DMS53 (cell line): ENCODE measurements at regions not wholly inside any gene's neighbourhood (a gene's known extent, or its start where the extent isn't known, plus 50 kb on each side); places are given as distances from the start of the nearest gene placed in this dataset.

Experiments used
- DNase-seq: peaks from one replicate; lab custom pipeline; 2025; lab: John Stamatoyannopoulos, UW

- no peak for DNase-seq
These were observed 414.3 kb downstream of the SETD4 start for GRCh38 chr21:35645991-35646390.

- DNase-seq: no peak
These were observed 415.8 kb downstream of the SETD4 start for GRCh38 chr21:35644523-35644922.

GRCh38 chr21:35643176-35643575, 417.1 kb downstream of the SETD4 start:
- DNase-seq: no peak

DNA sequence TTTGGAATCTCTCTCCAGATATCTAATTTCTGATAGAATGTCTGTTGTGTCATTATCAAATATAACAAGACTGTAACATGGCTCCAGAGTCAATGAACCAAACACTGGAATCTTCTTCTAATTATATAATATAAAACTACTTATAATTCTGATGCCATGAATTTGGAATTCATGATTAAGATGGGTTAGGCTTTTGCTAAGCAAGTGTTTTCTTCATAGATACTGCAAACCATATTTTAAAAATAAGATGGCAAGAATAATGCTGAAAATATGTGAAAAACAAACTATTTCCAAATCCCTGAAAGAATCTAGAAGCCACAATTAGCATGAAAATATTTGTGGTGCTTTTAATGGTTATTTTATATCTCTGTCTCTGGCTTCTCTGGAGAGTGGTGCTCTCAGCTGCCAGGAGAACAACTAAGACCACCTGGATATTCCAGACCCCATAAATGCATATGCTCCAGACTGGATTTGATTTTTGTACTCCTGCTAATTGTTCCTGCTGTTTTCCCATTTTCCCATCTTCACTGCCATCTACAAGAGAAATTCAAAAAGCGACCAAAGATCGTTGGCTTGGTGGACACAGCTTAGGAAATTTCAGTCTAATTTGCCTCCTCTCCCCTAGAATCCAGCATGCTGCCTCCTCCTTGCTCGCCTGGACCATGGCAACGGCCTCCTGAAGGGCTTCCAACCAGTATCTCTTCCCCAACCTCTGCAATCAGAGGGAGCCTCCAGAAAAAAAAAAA, 418.9 kb downstream of the SETD4 start:
- DNase-seq: no peak

GRCh38 chr21:35637431-35637830, 422.9 kb downstream of the SETD4 start:
- no peak for DNase-seq

- DNase-seq: no peak
These were observed 424.3 kb downstream of the SETD4 start for GRCh38 chr21:35635994-35636393.

GRCh38 chr21:35635261-35635660, 425.1 kb downstream of the SETD4 start:
- DNase-seq: no peak

- DNase-seq: no peak
These were observed 426.8 kb downstream of the SETD4 start for GRCh38 chr21:35633501-35633900.

GRCh38 chr21:35632711-35633110, 427.6 kb downstream of the SETD4 start:
- no peak for DNase-seq

DNA sequence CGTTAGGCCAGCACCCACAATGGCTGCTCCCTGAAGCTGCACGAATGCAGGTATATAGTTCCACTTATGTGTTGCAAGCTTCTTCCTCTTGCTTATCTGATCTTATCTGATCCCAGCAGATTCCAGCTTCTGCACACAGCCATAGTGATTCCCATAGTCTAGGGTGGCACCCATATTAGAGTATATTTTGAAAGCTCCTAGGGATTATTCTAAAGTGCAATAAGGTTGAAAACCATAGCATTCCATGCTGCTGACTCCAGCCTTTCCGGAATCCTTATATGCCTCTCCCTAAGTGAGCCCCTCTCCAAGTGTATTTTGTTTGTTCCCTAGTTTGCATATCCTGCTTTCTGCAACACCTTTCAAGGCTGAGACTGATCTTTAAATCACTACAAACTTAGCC, 432.0 kb downstream of the SETD4 start:
- DNase-seq: no peak

DNA sequence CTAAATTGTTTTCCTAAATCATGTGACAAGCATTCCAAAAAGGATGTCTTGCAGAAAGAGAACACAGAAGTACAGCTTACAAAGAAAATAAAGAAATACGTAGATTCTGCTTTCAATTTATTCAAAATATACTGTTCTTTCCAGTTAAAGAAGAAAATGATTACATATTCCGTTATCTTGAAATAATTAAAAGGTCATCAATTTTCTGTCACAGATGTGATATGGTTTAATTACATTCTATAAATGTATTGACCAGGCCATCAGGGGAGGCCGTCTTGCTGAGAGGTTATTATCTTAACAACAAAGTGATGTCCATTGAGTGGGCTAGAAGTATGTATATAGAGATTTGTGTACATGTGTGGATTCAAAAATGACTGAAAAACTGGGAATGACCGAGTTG, 432.9 kb downstream of the SETD4 start:
- DNase-seq: no peak

DNA sequence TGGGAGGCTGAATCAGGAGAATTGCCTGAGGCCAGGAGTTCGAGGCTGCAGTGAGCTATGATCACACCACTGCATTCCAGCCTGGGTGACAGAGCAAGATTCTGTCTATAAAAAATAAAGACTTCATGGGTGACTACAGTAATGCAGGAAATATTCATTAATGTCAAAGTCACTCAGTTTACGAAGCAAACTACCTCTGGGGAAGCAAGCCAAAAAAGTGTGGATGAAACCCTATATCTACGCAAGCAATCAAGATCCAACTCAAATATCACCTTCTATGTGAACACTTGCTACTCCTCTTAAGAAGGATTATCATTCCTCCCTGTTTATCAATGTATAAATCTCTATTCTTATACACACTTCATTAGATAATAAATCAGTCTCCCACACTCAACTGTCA, 434.8 kb downstream of the SETD4 start:
- no peak for DNase-seq

GRCh38 chr21:35624901-35625300, 435.4 kb downstream of the SETD4 start:
- no peak for DNase-seq

GRCh38 chr21:35622612-35623011, 437.7 kb downstream of the SETD4 start:
- no peak for DNase-seq

DNA sequence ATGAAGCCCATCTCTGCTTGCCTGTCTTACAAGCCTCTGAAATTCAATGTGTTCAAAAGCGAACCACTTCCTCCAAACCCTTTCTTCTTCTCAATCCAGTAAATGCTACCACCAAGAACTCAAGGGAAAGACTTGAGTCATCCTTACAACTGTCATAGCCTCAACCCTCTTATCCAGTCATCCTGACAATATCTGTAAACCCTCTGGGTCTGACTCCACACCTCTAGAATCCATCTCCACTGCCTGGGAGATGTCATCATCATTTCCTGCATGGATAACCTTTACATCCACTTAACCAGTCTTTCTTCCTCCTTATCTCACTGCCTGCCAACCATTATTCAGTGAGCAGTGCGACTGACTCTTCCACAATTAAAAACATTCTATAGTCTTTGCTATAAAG, 441.1 kb downstream of the SETD4 start:
- DNase-seq: peak; percentile 26

- DNase-seq: no peak
These were observed 442.8 kb downstream of the SETD4 start for GRCh38 chr21:35617491-35617890.

- DNase-seq: peak; percentile 27
These were observed 444.2 kb downstream of the SETD4 start for GRCh38 chr21:35616090-35616489.

- DNase-seq: no peak
These were observed 445.0 kb downstream of the SETD4 start for GRCh38 chr21:35615325-35615724.

- peak; percentile 28 for DNase-seq
These were observed 445.9 kb downstream of the SETD4 start for GRCh38 chr21:35614396-35614921.

GRCh38 chr21:35611708-35612132, 448.6 kb downstream of the SETD4 start:
- DNase-seq: no peak

DNA sequence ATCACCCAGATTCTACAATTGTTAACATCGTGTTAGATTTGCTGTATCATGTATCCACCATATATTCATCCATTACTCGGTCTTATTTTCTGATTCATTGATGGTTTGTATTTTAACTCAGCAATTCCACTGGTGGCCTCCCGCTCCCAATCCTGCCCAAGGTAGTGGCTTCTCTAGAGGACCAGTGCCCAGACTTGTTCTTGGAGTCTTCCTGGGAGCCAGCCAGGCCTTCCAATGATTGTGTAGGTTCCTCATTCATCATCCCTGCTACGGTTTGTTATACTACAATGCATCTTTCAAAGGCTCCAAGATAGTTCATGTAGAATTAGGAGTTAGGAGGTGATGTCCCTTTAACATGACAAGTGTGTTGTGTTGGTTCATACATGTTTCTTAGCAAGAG, 451.1 kb downstream of the SETD4 start:
- DNase-seq: no peak

- no peak for DNase-seq
These were observed 452.9 kb downstream of the SETD4 start for GRCh38 chr21:35607406-35607805.

DNA sequence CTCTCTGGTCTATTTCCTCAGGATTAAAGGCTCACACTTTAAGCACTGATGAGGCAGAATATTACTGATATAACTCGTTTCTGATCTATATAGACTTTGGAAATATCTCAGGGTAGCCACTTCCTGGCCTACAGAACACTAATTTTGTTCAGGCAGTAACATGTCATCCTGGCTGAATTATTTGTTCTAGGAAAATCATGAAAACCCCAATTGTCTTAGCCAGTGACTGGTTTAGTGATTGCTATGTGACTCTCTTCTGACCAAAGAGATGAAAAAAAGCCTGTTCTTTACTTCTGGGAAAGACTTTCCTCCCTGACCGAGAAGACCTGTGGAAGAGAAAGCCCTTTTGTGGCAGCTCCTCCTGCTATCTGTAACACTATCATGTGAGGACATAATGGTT, 453.7 kb downstream of the SETD4 start:
- DNase-seq: no peak

DNA sequence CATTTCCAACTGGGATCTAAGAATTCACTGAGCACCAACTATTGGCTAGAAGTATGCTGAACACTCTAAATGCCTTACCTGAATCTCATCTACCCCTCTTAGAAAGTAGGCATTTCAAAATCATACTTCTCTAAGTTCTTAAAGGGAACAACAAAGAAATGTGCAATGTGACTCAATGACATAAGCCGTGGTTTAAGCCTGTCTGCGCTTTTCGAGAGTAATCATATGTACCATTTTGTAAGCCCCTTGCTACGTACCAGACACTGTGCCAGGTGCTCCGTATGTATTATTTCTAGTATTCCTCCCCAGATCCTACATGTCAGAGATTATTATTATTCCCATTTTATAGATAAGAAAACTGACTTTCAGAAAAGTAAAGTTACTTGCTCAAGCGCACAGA, 454.2 kb downstream of the SETD4 start:
- DNase-seq: no peak
